ENCODE measurements at regions not wholly inside any gene's neighbourhood (a gene's known extent, or its start where the extent isn't known, plus 50 kb on each side); places are given as distances from the start of the nearest gene placed in this dataset.

GRCh38 chr11:95507794-95508193 is 276.8 kb upstream of the SESN3 start:
- Histone ChIP-seq H3K23me2 (ENCODE audit: low read depth, low read length) (peaks cover 4% of the 10 kb centered on the region; the same call in 1 of the 2 replicates), H3K79me1 (ENCODE audit: low read depth, low read length) (no peaks in the 10 kb centered on the region), H3K4me2 (ENCODE audit: insufficient read depth in 1 of 2, low read depth in 2 of 2, low read length in 2 of 2) (no peak overlapping the region), H4K20me1 (replicated peaks in 1 of 2; ENCODE audit: control insufficient read depth in 1 of 2, insufficient read depth in 2 of 2, low read length in 2 of 2) (no peaks in the 10 kb centered on the region), H3K4me1 (replicated peaks in 1 of 4; ENCODE audit: control insufficient read depth in 3 of 4, insufficient read depth in 4 of 4, low read length in 3 of 4) (no peaks in the 10 kb centered on the region), H2BK15ac (ENCODE audit: low read length) (no peak overlapping the region), H3K18ac (ENCODE audit: extremely low read depth, low read length) (no peak overlapping the region), H3K27ac (ENCODE audit: low read depth, low read length) (no peak overlapping the region), H2AK5ac (ENCODE audit: low read depth, low read length) (no peak overlapping the region), H3K27me3 (replicated peaks in 1 of 4; ENCODE audit: control insufficient read depth in 3 of 4, extremely low read depth in 1 of 4, insufficient read depth in 3 of 4, low read length in 3 of 4) (peaks cover 0 to 1% (median 0%) of the 10 kb centered on the region in 4 experiments; a peak in 1 of 7 replicates), H4K91ac (replicated peaks; ENCODE audit: insufficient read length, low read length) (no peak overlapping the region), H2BK12ac (ENCODE audit: low read depth, low read length) (no peak overlapping the region), H3K4me3 (ENCODE audit: extremely low read depth in 1 of 4, insufficient read depth in 2 of 4, low read depth in 3 of 4, low read length in 4 of 4) (no peak overlapping the region), H2BK120ac (replicated peaks; ENCODE audit: low read depth, low read length) (no peak overlapping the region), H3K14ac (ENCODE audit: insufficient read length) (no peak overlapping the region), H2BK20ac (ENCODE audit: low read length) (no peak overlapping the region), H3K9ac (replicated peaks in 1 of 4; ENCODE audit: extremely low read depth in 1 of 4, low read depth in 3 of 4, low read length in 3 of 4) (no peak overlapping the region), H3K9me3 (ENCODE audit: insufficient read depth in 2 of 2, low read depth in 1 of 2, low read length in 1 of 2) (no peaks in the 10 kb centered on the region), H3K56ac (replicated peaks; ENCODE audit: insufficient read length, low read depth, low read length) (no peak overlapping the region), H2AFZ (ENCODE audit: low read length) (no peak overlapping the region), H3K36me3 (ENCODE audit: control insufficient read depth in 2 of 4, insufficient read depth in 4 of 4, low read length in 3 of 4) (no peaks in the 10 kb centered on the region), H3K4ac (replicated peaks; ENCODE audit: insufficient read length, low read depth, low read length) (no peak overlapping the region), H3K79me2 (ENCODE audit: control insufficient read depth in 1 of 2, insufficient read depth in 2 of 2, low read length in 2 of 2) (no peaks in the 10 kb centered on the region), H4K5ac (ENCODE audit: insufficient read length, low read depth, low read length) (no peak overlapping the region), H4K8ac (ENCODE audit: extremely low read depth, insufficient read depth, low read length) (no peak overlapping the region), H3K23ac (ENCODE audit: insufficient read length) (no peak overlapping the region), H2BK5ac (ENCODE audit: low read depth, low read length) (no peak overlapping the region)
- POLR2A ChIA-PET (ENCODE audit: partially characterized antibody), result no interaction called here
- FAIRE-seq, result no peak
- TF ChIP-seq SUZ12 (IDR thresholded peaks at IDR 0.05; ENCODE audit: low read length) (no peak), RAD21 (IDR thresholded peaks at IDR 0.05 in 1 of 2, conservative IDR thresholded peaks at IDR 0.05 in 1 of 2; ENCODE audit: low read depth in 2 of 2, low read length in 2 of 2) (peak in 1 of 2 experiments; percentile 10; a peak in 1 of 4 replicates), CTCF (IDR thresholded peaks at IDR 0.05; ENCODE audit: control extremely low read depth in 1 of 3, insufficient read depth in 1 of 3, low read depth in 1 of 3, low read length in 3 of 3) (peak in 2 of 3 experiments; percentile 6 to 21; a peak in 2 of 4 replicates)
- CTCF ChIA-PET (ENCODE audit: partially characterized antibody), result interaction anchor here (0.6 to 3.1 kb wide), 15 partner anchors 8 to 598 kb away, joined by 3 to 14 read pairs (median 4); no protein-coding TSS in a partner anchor
- WGBS, 2 experiments (ENCODE audit: extremely low coverage in 1 of 2, insufficient coverage in 1 of 2, insufficient read length in 1 of 2, insufficient replicate concordance in 2 of 2, low coverage in 1 of 2, low lambda C conversion rate in 2 of 2, missing lambda C conversion rate in 1 of 2), result 96% methylated on average over 3 of the region's 3 CpGs; no CpG with 5 or more reads in 1 of the 2 experiments
- no peak for DNase-seq (ENCODE audit: low read depth in 1 of 2, low spot score in 2 of 2)
